ENCODE measurements at regions not wholly inside any gene's neighbourhood (a gene's known extent, or its start where the extent isn't known, plus 50 kb on each side); places are given as distances from the start of the nearest gene placed in this dataset.

DNA sequence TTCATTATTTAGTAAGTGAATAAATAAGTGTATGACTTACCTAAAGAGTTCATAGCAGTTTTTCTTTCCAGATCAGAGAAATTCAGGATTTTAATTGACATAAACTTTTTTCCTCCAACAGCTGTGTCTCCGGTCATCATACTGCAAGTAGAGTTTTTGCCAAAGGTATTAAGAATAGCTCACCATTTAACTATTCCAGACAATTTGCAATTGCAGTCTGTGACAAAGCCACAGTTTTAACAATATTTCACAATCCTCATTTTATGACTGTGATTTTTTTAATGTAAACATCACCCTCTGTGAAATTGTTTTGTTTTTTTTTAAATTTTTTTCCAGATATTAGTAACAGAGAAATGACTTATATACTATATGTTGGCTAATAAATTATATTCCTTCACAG, 199.1 kb downstream of the TRIB2 start:
- peaks cover 40% of the 10 kb centered on the region for H3K4me1 ChIP-seq (ENCODE audit: insufficient read depth, low read length)
- H3K36me3 ChIP-seq (ENCODE audit: insufficient read depth, low read length), result no peaks in the 10 kb centered on the region
- no peak for DNase-seq (ENCODE audit: insufficient read length, low spot score, missing footprints)
- H3K9me3 ChIP-seq (ENCODE audit: low read depth, low read length), result no peaks in the 10 kb centered on the region
- H3K27ac ChIP-seq (ENCODE audit: low read depth, low read length), result peak overlapping the region; percentile 3
- H2AFZ ChIP-seq (ENCODE audit: low read length), result no peak overlapping the region
- H3K4me2 ChIP-seq (ENCODE audit: insufficient read depth, low read length), result no peak overlapping the region
- no peaks in the 10 kb centered on the region for H3K27me3 ChIP-seq (ENCODE audit: insufficient read depth, low read length)
- no peaks in the 10 kb centered on the region for H4K20me1 ChIP-seq (ENCODE audit: insufficient read depth, low read length)
- TF ChIP-seq, protein P1, sequence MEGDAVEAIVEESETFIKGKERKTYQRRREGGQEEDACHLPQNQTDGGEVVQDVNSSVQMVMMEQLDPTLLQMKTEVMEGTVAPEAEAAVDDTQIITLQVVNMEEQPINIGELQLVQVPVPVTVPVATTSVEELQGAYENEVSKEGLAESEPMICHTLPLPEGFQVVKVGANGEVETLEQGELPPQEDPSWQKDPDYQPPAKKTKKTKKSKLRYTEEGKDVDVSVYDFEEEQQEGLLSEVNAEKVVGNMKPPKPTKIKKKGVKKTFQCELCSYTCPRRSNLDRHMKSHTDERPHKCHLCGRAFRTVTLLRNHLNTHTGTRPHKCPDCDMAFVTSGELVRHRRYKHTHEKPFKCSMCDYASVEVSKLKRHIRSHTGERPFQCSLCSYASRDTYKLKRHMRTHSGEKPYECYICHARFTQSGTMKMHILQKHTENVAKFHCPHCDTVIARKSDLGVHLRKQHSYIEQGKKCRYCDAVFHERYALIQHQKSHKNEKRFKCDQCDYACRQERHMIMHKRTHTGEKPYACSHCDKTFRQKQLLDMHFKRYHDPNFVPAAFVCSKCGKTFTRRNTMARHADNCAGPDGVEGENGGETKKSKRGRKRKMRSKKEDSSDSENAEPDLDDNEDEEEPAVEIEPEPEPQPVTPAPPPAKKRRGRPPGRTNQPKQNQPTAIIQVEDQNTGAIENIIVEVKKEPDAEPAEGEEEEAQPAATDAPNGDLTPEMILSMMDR (IDR thresholded peaks at IDR 0.05; ENCODE audit: extremely low read depth, low read depth, low read length), result no peak
- H3K4me3 ChIP-seq (ENCODE audit: insufficient read depth, low read length), result no peak overlapping the region
- H3K79me2 ChIP-seq (ENCODE audit: insufficient read depth, low read length), result no peaks in the 10 kb centered on the region

DNA sequence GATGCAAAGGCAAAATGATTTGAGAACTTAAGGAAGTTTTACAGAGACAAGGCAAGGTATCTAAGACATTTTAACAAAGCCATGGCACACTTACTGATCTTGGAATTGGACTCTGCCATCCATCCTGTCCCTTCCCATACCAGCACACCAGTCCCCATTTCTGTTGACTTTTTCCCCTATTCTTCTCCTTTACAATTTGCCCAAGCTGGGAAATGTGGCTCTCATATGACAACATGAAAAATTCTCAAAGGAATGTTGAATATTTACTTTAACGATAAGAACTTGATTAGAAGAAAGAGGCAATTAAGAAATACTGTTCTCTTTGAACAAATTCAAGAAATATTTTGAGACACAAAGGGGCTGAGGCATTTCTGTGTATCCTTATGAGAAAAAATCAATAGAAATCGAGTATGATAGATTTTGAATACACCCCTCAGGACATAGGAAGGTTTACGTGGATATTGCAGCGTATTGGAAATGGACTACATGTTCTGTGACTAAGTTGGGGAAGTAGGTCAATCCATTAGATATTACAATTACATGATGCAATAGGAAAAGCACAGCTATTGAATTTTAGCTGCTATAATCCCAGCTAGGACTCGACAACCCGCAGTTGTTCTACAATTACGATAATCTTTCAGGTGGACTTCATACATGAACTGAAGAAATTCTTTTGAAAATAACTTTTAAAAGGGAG, 201.6 kb downstream of the TRIB2 start:
- H3K36me3 ChIP-seq (ENCODE audit: insufficient read depth, low read length), result no peaks in the 10 kb centered on the region
- peak overlapping the region; percentile 46 for H3K4me2 ChIP-seq (ENCODE audit: insufficient read depth, low read length)
- no peak overlapping the region for H3K4me3 ChIP-seq (ENCODE audit: insufficient read depth, low read length)
- no peaks in the 10 kb centered on the region for H3K27me3 ChIP-seq (ENCODE audit: insufficient read depth, low read length)
- no peak for DNase-seq (ENCODE audit: insufficient read length, low spot score, missing footprints)
- peak overlapping the region; percentile 81 for H3K27ac ChIP-seq (ENCODE audit: low read depth, low read length)
- no peaks in the 10 kb centered on the region for H3K9me3 ChIP-seq (ENCODE audit: low read depth, low read length)
- no peaks in the 10 kb centered on the region for H4K20me1 ChIP-seq (ENCODE audit: insufficient read depth, low read length)
- H3K79me2 ChIP-seq (ENCODE audit: insufficient read depth, low read length), result no peaks in the 10 kb centered on the region
- H3K4me1 ChIP-seq (ENCODE audit: insufficient read depth, low read length), result peaks cover 48% of the 10 kb centered on the region
- H2AFZ ChIP-seq (ENCODE audit: low read length), result no peak overlapping the region
- TF ChIP-seq, protein P1 (IDR thresholded peaks at IDR 0.05; ENCODE audit: extremely low read depth, low read depth, low read length), result no peak

DNA sequence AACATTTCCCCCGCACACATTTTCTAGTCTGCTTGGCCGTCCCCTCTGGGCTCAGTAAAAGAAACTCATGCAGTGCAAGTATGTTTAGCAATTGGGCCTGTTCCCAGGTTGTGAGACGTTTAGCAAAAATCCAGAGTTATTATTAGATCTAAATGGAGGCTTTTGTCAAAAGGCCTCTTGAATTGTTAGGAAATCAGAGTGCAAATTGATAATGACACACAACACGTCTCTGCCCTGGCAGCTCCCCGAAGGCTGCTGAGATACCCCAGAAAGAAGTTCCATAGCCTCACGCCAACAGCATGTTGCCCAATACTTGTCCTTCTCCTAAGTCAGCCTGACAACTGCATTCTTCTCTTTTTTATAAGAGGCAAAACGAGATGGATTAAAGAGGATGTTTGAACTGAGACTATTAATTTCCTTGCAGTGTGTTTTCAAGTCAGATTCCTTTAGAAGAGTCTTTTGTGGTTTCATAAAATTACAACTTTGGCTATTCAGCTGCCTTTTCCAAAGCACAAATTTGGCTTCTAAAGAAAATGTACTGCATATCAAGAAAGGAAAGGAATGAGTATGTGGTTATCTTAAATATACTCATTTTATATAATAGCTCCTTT, 202.2 kb downstream of the TRIB2 start:
- Histone ChIP-seq H3K27me3 (ENCODE audit: insufficient read depth, low read length) (no peaks in the 10 kb centered on the region), H2AFZ (ENCODE audit: low read length) (no peak overlapping the region), H3K36me3 (ENCODE audit: insufficient read depth, low read length) (no peaks in the 10 kb centered on the region), H3K4me2 (ENCODE audit: insufficient read depth, low read length) (peak overlapping the region; percentile 46), H3K27ac (ENCODE audit: low read depth, low read length) (peak overlapping the region; percentile 81), H3K9me3 (ENCODE audit: low read depth, low read length) (no peaks in the 10 kb centered on the region), H3K4me1 (ENCODE audit: insufficient read depth, low read length) (peaks cover 51% of the 10 kb centered on the region), H4K20me1 (ENCODE audit: insufficient read depth, low read length) (no peaks in the 10 kb centered on the region), H3K4me3 (ENCODE audit: insufficient read depth, low read length) (no peak overlapping the region), H3K79me2 (ENCODE audit: insufficient read depth, low read length) (no peaks in the 10 kb centered on the region)
- peak; percentile 71 for DNase-seq (ENCODE audit: insufficient read length, low spot score, missing footprints)
- TF ChIP-seq, protein P1 (IDR thresholded peaks at IDR 0.05; ENCODE audit: extremely low read depth, low read depth, low read length), result no peak

DNA sequence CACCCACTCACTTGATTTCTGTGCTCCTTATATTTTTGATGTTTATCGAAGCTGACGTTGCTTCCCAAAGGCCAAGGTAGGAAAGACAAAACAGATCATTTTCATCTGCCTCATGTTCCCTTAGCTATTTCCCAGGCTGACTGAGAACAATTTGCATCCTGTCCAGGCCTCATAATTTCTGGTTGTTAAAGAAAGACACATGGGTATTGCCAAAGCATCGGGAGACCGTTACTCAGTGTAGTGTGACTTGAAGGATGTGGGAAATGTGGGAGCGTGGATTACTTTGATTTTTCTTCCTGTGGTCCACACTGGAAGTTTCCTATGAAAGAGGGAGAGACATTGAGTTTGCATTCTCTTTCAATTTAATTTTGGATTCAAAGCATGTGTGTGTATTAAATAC, 204.6 kb downstream of the TRIB2 start:
- Histone ChIP-seq H3K79me2 (ENCODE audit: insufficient read depth, low read length) (no peaks in the 10 kb centered on the region), H3K4me2 (ENCODE audit: insufficient read depth, low read length) (no peak overlapping the region), H3K36me3 (ENCODE audit: insufficient read depth, low read length) (no peaks in the 10 kb centered on the region), H3K4me3 (ENCODE audit: insufficient read depth, low read length) (no peak overlapping the region), H3K27ac (ENCODE audit: low read depth, low read length) (peak overlapping the region; percentile 38), H3K27me3 (ENCODE audit: insufficient read depth, low read length) (no peaks in the 10 kb centered on the region), H2AFZ (ENCODE audit: low read length) (peak overlapping the region; percentile 19), H3K9me3 (ENCODE audit: low read depth, low read length) (no peaks in the 10 kb centered on the region), H4K20me1 (ENCODE audit: insufficient read depth, low read length) (no peaks in the 10 kb centered on the region), H3K4me1 (ENCODE audit: insufficient read depth, low read length) (peaks cover 48% of the 10 kb centered on the region)
- TF ChIP-seq, protein P1 (IDR thresholded peaks at IDR 0.05; ENCODE audit: extremely low read depth, low read depth, low read length), result no peak
- no peak for DNase-seq (ENCODE audit: insufficient read length, low spot score, missing footprints)
